Stimulated activated CD4-positive, alpha-beta T cell treated with anti-CD3 and anti-CD28 coated beads, Interleukin-15, amount 100 ng/mL, for 48 hours (primary cell): ENCODE measurements at regions not wholly inside any gene's neighbourhood (a gene's known extent, or its start where the extent isn't known, plus 50 kb on each side); places are given as distances from the start of the nearest gene placed in this dataset.
"Not testable (repeated sequence)": the region's sequence is repeated elsewhere in the genome, so short reads cannot be mapped to it uniquely, and the experiment has no call there.

Source experiments
- DNase-seq, 2 donors: peaks; one replicate each; pipeline ENCODE4 v3.0.0-alpha.2; 2020; ENCODE audit warnings: low read depth in 2 of 2

GRCh38 chr11:81578571-81578970 is 1155.1 kb downstream of the FAM181B start:
- DNase-seq, result no peak

- no peak for DNase-seq
Observed at GRCh38 chr11:81574301-81574700, 1159.4 kb downstream of the FAM181B start.

- no peak for DNase-seq
Observed at GRCh38 chr11:81573367-81573766, 1160.3 kb downstream of the FAM181B start.

GRCh38 chr11:81570669-81571068 is 1163.0 kb downstream of the FAM181B start:
- DNase-seq, result no peak

- no peak for DNase-seq
Observed at GRCh38 chr11:81569999-81570398, 1163.7 kb downstream of the FAM181B start.

- DNase-seq, result no peak
Observed at GRCh38 chr11:81568918-81569317, 1164.7 kb downstream of the FAM181B start.

DNA sequence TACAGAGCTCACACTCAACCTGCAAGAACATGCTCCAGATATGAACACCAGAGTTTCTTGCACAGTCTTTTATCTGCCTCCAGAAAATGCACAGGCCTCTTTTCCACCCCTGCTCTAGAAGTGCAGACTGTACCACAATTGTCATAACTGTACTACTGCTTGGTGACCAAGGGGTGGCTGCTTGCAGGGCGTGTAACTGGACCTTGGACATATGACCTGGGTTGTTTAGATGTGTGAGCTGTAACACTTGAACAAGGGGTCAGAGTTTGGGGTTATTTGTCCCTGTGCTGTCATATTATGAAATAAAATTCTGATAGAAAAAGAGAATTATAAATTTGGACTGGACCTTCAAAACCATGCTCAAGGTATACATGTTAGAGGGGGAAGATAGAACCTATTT is 1185.5 kb downstream of the FAM181B start:
- no peak for DNase-seq

GRCh38 chr11:81539806-81540205 is 1193.9 kb downstream of the FAM181B start:
- not testable (repeated sequence) for DNase-seq

DNA sequence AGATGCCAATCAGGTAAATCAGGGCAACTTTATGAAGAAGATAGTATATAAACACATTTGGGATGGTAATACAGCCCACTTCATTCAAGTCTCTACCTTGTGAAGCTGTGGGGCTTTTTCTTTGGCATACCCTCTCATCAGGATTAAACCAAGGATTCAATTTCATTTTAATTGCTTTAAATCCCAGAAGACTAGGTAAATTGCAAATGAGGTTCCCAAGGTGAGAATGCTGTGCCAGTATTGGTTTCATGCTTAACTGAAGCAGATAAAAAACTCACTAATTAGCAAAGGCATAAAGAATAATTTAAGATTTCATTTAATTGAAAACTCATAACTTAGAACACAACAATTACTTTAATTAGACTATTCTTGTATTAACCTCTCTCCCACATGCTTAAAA is 1218.1 kb downstream of the FAM181B start:
- DNase-seq, result no peak

- DNase-seq, result no peak
Observed at GRCh38 chr11:81497202-81497804, 1236.4 kb downstream of the FAM181B start.

DNA sequence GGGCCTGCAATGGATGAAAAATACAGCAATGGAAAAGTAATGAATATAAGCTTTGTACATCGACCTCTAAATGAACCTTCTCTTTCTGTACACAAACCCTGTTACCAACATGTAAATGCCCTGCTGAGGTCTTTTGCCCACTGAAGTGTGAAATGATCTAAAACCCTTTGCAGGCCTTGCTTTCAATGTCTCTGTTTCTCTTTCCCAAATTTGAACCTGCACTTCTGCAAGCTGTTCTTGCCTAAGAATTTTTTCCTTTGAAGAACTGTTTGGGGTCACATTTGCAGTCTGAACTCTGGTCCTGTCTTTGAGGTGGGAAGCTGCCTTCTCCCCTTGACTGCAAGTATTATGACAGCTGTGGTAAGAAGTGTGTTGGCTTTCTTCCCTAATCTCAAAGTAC is 1237.1 kb downstream of the FAM181B start:
- no peak for DNase-seq

GRCh38 chr11:81495699-81496292 is 1237.9 kb downstream of the FAM181B start:
- DNase-seq, result no peak

- no peak for DNase-seq
Observed at GRCh38 chr11:81494431-81494830, 1239.2 kb downstream of the FAM181B start.

- no peak for DNase-seq
Observed at GRCh38 chr11:81492923-81493445, 1240.7 kb downstream of the FAM181B start.

GRCh38 chr11:81487109-81487508 is 1246.6 kb downstream of the FAM181B start:
- no peak for DNase-seq

DNA sequence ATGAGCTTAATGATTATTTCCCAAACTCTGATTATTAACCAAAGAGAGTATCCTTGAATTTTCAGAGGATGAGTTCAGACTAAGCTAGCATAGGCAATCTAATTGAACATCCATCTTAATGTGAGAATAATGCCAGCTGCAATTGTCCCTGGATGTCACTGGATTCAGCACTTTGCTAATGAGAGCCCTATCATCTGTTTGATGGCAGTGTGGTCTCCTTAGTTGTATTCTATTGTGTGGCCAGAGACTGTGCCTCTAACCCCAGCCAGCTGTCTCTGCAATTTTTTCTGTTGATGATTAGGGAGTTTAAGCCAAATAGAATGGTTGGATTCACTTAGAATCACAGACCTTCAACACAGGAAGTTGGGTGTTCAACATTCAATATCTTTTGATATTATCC is 1249.5 kb downstream of the FAM181B start:
- DNase-seq, result no peak

GRCh38 chr11:81477277-81477676 is 1256.4 kb downstream of the FAM181B start:
- DNase-seq, result no peak

DNA sequence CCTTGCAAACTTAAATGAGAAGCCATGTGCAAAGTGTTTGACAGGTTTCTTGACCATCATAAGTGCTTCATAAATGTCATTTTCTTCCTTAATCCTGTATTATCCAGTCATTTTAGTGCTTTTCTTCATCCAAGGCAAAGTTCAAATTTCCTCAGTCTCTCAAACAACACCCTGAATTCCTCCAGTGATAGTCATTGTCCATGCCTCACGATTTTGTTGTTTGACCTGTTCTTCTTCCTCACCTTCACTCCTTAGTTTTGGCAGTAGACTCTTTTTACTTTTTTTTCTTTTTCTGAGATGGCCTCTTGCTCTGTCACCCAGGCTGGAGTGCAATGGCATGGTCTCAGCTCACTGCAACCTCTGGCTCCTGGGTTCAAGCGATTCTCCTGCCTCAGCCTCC is 1257.3 kb downstream of the FAM181B start:
- DNase-seq, result no peak

DNA sequence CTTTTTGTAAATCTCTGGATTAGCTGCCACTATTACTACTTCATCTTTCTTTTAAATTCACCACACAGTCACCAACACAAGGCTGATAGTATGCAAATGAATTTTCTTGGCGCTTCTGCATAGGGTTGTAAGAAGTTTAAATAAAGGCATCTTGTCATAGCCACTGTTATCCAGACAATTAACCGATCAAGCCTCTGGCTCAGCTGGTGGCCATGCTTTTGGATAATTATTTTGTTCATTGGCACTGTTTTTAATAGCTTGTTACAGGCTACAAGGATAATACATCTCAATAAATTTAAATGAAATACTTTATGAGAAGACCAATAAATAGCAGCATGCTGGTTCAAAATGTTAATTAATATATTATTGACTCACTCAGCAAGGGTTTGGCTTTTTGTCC is 1261.0 kb downstream of the FAM181B start:
- no peak for DNase-seq

- DNase-seq, result no peak
Observed at GRCh38 chr11:81470446-81470845, 1263.2 kb downstream of the FAM181B start.

- no peak for DNase-seq
Observed at GRCh38 chr11:81459766-81460306, 1273.8 kb downstream of the FAM181B start.

DNA sequence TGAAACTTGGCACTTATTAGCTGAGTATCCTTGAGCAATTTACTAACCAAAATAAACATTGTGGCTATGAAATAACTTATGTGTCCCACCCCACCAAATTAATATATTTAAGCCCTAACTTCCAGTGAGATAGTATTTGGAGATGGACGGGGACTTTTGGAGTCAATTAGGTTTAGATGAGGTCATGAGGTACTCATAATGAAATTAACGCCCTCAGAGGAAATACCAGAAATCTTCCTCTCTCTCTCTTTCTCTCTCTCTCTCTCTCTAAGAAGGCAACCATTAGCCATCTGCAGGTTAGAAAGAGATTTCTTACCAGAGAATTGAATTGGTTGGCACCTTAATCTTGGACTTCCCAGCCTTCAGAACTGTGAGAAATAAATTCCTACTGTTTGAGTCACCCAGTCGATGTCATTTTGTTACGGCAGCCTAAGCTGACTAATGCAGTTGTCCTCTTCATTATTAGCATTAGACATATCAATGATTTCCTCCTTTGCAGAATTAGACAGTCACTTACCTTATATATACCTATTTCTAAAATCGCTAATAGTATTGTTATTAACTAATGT is 1284.0 kb downstream of the FAM181B start:
- no peak for DNase-seq

DNA sequence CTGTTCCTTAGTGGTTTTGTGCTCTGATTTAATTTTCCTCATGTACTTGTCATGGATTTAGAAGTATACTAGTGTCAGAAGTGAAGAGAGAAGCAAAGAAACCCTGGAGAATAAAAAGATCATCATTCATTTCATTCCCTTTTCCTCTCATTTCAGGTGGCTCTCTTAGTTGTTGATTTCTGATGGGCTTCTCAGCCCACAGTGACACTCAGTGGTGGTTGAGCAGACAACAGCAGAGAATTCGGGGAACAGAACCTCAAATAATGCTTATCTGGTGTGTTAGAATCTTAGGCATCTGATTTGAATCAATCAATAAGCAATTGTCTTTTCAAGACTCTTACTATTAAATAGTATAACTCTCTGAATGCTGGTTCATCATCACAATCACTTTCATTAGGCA is 1289.4 kb downstream of the FAM181B start:
- DNase-seq, result no peak
